HUDEP-2 (cell line): ENCODE measurements at regions not wholly inside any gene's neighbourhood (a gene's known extent, or its start where the extent isn't known, plus 50 kb on each side); places are given as distances from the start of the nearest gene placed in this dataset.
A peak's percentile ranks its signal among the peaks of the same experiment; 100 is the strongest.

ENCODE experiments used
- DNase-seq, 76 experiments: peaks; one replicate each; lab custom pipeline; 2025; ENCODE audit not compliant: unreplicated experiment in 76 of 76; lab: John Stamatoyannopoulos, UW

GRCh38 chr14:96617635-96618034 is 115.5 kb downstream of the PAPOLA start:
- no peak for DNase-seq

DNA sequence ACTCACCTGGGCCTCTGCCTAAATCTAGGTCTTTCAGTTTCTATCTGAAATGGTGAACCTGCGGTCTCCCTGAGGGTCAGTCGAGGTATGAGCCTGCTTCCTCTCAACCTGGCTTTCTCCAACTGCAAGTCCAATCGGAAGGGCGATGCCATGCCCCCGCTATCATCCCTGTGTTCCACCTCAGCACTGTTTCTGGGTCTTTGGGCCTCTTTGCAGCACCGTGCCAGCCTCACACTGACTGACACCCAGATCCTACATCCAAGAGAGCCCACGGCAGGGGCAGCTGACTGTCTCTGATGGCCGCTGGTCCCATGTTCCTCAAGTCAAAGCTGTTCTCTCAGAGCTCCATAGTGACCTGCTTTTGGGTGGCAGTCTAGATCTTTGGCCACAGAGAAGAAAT is 120.7 kb downstream of the PAPOLA start:
- no peak for DNase-seq

DNA sequence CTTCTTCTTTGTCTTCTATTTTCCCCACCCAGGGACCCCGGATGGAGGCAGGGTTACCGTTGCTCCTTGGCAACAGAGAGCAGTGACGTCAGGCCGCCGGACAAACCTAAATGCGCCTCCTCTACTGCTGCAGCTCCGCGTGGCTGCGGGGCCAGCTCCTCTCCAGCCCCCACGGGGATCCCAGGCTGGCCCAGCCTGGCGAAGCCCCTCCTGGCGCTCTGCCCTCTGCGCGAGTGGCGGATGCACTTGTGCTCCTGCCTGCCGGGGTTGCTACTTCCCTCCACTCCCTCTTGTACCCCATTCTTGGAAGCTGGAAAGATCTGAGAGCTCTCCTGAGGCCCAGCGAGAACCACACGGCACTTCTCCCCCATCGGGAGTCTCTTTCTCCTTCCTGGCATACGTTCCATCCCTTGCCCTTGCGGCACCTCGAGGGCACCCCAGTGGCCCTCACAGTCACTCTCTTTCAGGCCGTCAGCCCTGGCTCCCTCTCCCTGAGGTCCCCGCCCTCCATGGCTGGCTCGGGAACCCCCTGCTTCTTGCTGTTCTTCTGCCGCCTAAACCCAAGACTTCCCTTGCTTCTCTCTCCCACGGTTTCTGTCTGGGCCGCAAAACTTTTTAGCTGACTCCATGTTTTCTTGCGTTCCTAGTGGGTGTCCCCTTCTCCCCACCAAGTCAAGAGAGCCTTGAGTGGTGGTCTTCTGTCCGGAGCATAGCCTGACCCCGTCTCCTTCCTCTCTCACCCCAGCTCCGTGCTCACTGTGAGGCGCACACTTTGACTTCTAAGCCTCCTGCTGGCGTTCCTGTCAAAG is 121.7 kb downstream of the PAPOLA start:
- DNase-seq = no peak

DNA sequence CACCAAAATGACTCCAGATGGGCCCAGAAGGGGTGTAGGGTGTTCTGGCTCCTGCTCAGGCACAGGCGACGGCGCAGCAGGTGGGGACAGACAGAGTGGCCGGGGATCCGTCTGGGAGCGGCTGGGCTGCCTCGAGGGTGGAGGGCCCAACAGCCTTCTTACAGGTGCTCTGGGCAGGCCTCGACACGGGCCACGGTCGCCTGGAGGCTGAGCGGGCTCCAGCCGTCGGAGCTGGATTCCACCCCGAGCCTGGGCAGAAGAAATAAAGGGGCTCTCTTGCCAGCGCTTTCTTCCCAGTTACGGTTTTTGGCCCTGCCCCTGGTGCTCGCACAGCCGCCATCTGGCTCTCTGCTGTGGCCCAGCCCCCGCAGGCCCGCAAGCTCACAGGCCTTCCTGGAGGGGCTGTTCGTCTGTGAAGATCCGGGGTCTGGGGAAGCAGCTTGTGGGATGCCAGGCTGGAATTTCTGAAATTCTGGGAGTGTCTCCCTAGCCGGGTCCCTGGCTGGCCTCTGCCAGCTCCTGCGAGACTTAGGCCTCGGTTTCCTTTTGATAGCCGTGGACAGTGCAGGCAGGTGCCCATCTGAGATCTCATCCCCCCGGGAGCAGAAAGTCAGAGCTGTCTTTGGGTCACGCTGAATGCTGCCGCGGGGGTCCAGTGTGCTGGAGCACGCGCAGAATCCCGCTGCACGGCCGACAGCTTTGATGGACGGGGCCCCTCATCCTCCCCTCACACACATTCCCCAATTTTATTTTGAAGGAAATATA is 122.7 kb downstream of the PAPOLA start:
- no peak for DNase-seq

DNA sequence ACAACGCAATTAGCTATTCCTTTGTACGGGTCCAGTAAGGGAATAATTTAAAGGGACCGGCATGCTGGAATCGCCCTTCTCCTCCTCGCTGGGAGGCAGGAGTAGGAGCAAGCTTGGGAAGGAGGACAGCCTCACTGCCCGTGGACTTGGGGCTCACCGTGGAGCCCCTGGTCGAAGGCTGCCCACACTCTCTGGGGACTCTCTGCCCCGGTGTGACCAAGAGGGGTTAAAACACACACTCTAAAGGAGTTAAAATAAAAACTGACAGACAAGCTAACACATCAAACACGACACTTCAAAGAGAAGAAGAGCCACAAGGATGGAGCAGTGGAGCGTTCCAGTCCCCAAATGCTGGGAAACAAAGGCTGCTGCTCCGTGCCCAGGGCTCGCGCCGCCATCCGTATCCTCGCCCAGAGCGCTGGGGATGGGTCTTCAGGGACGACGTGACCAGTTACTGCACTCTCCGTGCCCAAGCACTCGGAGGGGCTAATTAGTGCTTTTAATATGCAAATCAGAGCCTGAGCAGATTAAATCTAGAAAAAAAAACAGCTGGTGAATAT is 123.3 kb downstream of the PAPOLA start:
- no peak for DNase-seq

GRCh38 chr14:96626121-96626768 is 124.1 kb downstream of the PAPOLA start:
- no peak for DNase-seq

- no peak for DNase-seq
Observed at GRCh38 chr14:96626916-96627315, 124.7 kb downstream of the PAPOLA start.

DNA sequence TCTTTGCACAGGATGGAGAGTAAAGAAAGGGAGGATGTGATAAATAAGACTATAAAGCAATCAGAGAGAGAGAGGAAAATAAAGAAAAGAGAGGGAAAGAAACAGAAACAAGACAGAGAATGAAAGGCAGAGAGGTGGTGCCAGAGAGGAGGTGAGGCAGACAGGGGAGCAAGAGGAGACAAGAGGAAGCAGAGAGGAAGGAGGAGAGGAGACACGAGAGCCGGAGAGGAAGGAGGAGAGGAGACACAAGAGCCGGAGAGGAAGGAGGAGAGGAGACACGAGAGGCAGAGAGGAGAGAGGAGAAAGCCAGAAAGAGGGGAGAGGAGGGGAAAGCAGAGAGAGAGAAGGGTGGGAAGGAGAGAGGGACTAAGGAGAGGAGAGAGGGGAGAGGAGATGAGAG is 125.2 kb downstream of the PAPOLA start:
- no peak for DNase-seq

DNA sequence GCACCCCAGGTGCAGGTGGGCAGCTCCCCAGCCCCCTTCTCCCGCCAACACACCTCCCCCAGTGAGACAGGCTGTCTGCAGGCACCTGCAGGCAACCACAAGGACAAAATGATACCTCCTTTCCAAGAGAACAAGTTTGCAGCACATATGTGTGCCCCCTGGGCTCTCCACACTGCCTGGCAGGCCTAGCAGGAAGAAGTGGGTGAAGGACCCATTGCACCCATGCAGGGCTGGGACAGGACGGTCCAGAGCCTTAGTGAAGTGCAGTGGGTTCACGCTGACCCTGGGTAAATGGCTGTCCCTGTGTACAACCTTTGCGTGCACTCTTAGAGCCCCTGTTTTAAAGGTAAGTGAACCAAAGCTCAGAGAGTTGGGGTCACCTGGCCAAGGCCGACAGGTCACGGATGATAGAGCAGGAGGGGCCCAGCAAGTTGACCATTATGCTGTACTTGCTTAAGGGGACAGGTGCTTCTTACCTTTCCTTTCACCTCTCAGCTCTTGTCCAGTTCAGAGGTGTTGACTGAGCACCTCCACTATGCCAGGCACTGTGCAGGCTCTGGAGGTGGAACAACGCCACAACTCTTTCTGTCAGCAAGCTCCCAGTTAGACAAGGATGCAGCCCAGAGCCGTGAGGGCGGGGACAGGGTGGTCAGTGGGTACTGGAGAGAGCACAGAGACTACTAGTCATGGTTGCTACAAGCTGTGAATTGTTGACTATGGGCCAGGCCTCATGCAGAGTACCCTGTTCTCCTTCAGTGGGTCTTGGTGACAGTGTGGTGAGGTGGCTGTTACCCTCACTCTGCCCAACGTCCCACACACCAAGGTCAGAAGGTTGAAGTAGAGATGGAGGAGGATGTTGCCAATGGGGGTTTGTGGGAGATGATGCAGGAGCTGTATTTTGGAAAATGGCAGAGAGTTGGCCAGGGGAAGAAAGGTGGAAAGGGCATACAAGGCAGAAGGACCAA is 125.9 kb downstream of the PAPOLA start:
- DNase-seq = no peak

DNA sequence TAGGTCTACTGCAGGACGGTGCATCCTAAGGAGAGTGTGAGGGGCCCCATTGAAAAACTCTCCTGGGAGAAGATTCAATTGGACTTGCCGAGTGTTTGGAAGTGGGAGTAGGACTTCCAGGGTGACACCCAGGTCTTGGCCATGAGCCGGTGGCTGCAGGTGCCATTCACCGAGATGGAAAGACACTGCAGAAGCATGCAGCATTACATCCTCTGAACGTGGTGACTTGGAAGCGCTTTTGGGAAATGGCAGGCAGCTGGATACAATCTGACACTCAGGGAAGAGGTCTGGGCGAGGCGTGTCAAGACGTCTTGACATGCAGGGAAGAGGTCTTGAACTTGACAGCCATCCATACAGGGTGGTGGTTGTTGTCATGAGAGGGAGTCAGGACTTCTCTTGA is 126.9 kb downstream of the PAPOLA start:
- no peak for DNase-seq

DNA sequence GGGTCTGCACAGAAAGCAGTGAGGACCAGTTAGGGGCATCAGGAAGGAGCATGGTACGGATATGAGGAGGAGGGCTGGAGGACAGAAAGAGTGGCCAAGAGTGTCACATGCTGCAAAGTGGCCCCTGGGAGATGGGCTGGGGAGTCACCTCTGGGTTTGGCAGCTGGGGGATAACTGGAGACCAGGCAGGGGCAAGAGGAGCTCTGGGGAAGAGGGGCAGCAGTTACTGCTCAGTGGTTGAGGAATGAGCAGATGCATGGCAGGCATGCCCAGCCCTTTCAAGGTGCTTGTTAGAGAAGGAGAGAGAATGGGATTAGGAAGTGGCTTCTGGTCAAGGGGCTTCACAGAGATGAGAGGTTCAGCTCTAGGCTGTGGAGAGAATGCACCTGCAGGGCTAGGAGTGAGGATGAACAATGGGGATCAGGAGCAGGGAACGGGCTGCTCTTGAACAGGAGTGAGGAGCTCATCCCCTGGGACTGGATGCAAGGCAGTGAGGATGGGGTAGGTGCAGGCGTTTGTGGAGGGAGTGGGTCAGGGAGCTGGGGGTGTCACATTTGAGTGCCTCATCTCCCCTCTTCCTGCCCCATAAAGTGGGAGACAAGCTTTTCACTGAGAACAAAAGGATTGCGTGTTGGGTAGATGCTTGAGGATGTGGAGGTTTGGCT is 127.5 kb downstream of the PAPOLA start:
- no peak for DNase-seq

GRCh38 chr14:96630281-96630680 is 128.1 kb downstream of the PAPOLA start:
- DNase-seq = no peak

DNA sequence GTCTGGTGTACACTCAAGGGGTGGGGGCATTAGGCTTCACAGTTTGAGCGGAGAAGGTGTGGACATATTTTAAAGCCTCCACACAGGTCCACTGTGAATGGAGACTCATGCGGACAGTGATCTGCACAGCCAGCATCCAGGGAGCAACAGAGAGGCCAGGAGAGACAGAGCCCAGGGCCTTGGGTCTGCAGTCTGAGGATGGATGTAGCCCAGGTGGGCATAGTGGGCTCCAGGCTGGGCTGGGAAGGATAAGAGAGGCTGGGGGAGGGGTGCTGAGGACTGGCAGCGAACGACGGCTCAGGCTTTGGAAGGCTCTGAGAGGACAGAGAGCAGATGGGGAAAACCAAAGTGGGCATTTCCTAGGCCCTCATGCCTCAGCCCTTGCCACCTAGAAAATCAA is 128.8 kb downstream of the PAPOLA start:
- no peak for DNase-seq

- peak in 15 of 76 experiments; percentile 1 to 32 (median 8) for DNase-seq
Observed at GRCh38 chr14:96631621-96632362, 129.6 kb downstream of the PAPOLA start.

DNA sequence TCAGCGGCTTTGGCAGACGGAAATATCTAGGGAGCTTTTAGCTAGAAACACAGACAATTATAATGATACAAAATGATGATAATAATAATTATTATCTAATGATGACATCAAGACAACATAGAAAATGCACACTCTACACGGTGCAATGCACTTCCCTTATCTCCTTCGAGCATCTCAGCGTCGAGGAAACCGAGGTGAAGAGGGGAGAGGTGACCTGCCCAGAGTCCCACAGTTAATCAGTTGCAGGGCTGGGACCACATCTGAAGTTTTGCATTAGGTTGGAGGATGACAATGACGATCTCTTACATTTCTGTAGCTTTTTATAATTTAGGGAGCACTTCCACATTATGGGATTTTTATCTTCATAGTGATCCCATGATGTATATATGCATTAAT is 130.2 kb downstream of the PAPOLA start:
- DNase-seq = no peak

GRCh38 chr14:96633096-96633495 is 130.9 kb downstream of the PAPOLA start:
- no peak for DNase-seq

GRCh38 chr14:96634481-96634880 is 132.3 kb downstream of the PAPOLA start:
- peak in 1 of 76 experiments; percentile 2 for DNase-seq

DNA sequence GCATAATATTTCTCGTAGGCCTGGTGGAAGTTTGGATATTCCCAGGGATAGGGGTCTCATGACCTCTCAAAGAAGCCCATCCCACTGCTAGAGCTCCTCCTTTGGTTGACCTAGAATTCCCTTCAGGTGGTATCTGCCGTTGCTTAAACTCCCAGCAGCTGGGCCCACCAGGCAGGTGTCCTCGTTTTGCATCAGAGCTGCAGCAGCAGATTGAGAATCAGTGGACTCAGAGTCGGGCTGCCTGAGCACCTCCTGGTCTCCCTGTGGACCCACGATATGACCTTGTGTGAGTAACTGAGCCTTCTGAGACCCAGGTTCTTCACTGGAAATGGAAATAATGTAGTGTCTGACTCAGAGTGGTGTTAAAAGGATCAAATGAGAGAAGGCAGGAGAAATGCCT is 132.7 kb downstream of the PAPOLA start:
- DNase-seq = no peak

- DNase-seq = no peak
Observed at GRCh38 chr14:96635850-96636249, 133.7 kb downstream of the PAPOLA start.
